Pancreas (tissue), 10 donors: ENCODE measurements at regions not wholly inside any gene's neighbourhood (a gene's known extent, or its start where the extent isn't known, plus 50 kb on each side); places are given as distances from the start of the nearest gene placed in this dataset.
"Not testable (repeated sequence)": the region's sequence is repeated elsewhere in the genome, so short reads cannot be mapped to it uniquely, and the experiment has no call there.

Experiments
- ATAC-seq, 4 donors: fragments of 200-7000 bp; cut with Tn5 transposase; one replicate each; pipeline versions ENCODE4 v1.8.0 to v1.9.1; 2020; ENCODE audit warnings: mild to moderate bottlenecking in 4 of 4, moderate library complexity in 4 of 4
- DNase-seq, 6 donors: peaks; one replicate each; pipeline ENCODE4 v3.0.0-alpha.2; 2020
- FAIRE-seq: peaks from 2 replicates; lab custom pipeline; 2012; peaks lifted over from hg19 to GRCh38; lab: Jason Lieb, UNC
- H3K27ac ChIP-seq, 4 donors: fragments of 200-600 bp; sonication (generic); 1 replicate in 3 of 4; 2 replicates in 1 of 4; pipeline versions ENCODE4 v1.5.0 to v1.8.0; 2020
- H3K27me3 ChIP-seq, 4 donors: fragments of 200-600 bp; one replicate each; pipeline ENCODE4 v1.8.0; 2021
- H3K36me3 ChIP-seq, 3 donors: fragments of 200-600 bp; sonication (generic) in 1 of 3; one replicate each; pipeline versions ENCODE4 v1.5.0 to v1.8.0; 2020 to 2021
- H3K4me1 ChIP-seq, 3 donors: fragments of 200-600 bp; one replicate each; pipeline ENCODE4 v1.8.0; 2021
- H3K4me3 ChIP-seq, 4 donors: fragments of 200-600 bp; sonication (generic) in 2 of 4; one replicate each; pipeline versions ENCODE4 v1.5.0 to v1.8.0; 2020 to 2021
- H3K9me3 ChIP-seq, 4 donors: fragments of 200-600 bp; one replicate each; pipeline ENCODE4 v1.8.0; 2021
- WGBS, 2 donors: extraction: QIAGEN DNeasy Blood & Tissue Kit; methylation state at CpG; one replicate each; pipeline ENCODE4 v1.1.7; 2013; 5-methylcytosine and 5-hydroxymethylcytosine counted together
- intact Hi-C, 3 donors: fragments of 100-400 bp; cut with DNase I; formaldehyde crosslinking; loops; one replicate each; pipeline versions ENCODE4 v1.11.1 to v1.14.2; 2022
- TF ChIP-seq, protein P1 (sequence below), 4 donors: fragments of 200-600 bp; sonication (generic) in 3 of 4; IDR thresholded peaks; one replicate each; pipeline versions ENCODE4 v1.5.0 to v1.8.0; 2021; ENCODE audit warnings: antibody characterized with exemption in 4 of 4
- donor health status: healthy with polysubstance abuse.
- donor health status: DM: no; HTN: no; CAD: no; lungs with moderate emphysema.
- donor health status: DM: no; HTN: no; CAD: no.
- donor health status: control.
- donor health status: control.
- donor health status: Bipolar disorder and iron deficiency.
- donor health status: DM: yes; HTN: yes; CAD: no.
- donor health status: DM: no; HTN: no; CAD: no.
- donor health status: DM: no; HTN: no; CAD: no.
- donor health status: DM: yes; HTN: yes; CAD: no.

DNA sequence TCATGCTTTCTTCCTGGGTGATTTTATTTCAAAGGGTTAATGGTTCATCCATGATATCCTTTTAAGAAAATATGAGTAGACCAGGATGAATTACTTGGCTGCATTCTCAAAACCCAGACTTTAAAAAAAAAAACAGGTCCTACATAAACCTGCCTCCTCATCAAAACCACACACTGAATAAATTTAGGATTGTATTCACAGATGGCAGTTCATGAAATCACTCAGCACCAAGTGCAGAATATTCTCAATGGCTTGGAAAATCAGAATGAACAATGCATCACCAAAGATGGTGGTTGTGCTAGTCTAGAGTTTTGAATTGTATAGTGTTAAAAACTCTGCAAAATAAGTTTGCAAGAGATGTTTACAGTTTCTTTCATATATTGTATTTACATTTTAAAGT is 145.4 kb upstream of the GRAMD2B start:
- no peak overlapping the region for H3K4me3 ChIP-seq
- intact Hi-C loops = no loop called here
- no peak for ATAC-seq
- no peak for DNase-seq
- no peaks in the 10 kb centered on the region for H3K9me3 ChIP-seq
- no peak for FAIRE-seq
- no peaks in the 10 kb centered on the region for H3K36me3 ChIP-seq
- TF ChIP-seq, protein P1, sequence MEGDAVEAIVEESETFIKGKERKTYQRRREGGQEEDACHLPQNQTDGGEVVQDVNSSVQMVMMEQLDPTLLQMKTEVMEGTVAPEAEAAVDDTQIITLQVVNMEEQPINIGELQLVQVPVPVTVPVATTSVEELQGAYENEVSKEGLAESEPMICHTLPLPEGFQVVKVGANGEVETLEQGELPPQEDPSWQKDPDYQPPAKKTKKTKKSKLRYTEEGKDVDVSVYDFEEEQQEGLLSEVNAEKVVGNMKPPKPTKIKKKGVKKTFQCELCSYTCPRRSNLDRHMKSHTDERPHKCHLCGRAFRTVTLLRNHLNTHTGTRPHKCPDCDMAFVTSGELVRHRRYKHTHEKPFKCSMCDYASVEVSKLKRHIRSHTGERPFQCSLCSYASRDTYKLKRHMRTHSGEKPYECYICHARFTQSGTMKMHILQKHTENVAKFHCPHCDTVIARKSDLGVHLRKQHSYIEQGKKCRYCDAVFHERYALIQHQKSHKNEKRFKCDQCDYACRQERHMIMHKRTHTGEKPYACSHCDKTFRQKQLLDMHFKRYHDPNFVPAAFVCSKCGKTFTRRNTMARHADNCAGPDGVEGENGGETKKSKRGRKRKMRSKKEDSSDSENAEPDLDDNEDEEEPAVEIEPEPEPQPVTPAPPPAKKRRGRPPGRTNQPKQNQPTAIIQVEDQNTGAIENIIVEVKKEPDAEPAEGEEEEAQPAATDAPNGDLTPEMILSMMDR (IDR thresholded peaks at IDR 0.05) = no peak
- H3K27ac ChIP-seq = no peak overlapping the region
- H3K27me3 ChIP-seq = no peaks in the 10 kb centered on the region
- no peaks in the 10 kb centered on the region for H3K4me1 ChIP-seq

GRCh38 chr5:126280343-126280742 is 142.9 kb upstream of the GRAMD2B start:
- FAIRE-seq = no peak
- Histone ChIP-seq H3K27me3 (no peaks in the 10 kb centered on the region), H3K4me3 (no peak overlapping the region), H3K4me1 (no peaks in the 10 kb centered on the region), H3K36me3 (no peaks in the 10 kb centered on the region), H3K9me3 (no peaks in the 10 kb centered on the region), H3K27ac (no peak overlapping the region)
- no peak for ATAC-seq
- WGBS, 2 donors = 50 to 51% methylated on average over 1 of the region's 1 CpG
- intact Hi-C loops = no loop called here
- TF ChIP-seq, protein P1 (IDR thresholded peaks at IDR 0.05) = no peak
- no peak for DNase-seq

GRCh38 chr5:126280846-126281245 is 142.4 kb upstream of the GRAMD2B start:
- no peak for FAIRE-seq

DNA sequence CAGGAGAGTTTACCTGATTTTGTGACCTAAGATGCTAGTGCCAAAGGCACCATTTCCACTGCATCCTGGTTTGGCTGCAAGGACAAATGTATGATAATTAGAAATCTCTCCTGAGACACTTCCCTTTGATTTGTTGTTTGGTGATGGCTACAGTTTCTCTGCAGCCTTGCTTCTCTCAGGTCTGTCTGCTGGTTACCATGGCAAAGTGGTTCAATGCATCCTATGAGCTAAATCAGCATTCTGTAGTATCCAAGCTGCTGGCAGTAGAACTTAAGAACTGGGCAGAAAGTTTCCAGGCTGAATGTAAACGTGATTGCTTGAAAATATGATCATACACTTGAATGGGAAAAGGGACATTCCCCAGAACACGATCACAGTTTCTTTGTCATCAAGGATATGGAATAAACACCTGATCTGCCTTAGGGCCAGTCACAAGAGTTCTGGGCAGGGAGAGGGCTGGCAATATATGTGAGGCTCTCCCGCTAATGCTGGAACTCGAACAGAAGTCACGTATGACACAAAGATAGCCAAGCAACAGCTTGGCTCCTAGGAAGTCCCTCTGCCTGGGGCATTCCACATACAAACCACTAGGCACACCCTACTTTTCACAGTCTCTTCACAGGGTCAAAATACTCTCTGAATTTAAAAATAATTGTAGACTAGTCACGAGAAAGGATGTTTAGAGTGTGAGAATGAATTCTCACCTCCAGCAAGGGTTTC is 138.1 kb upstream of the GRAMD2B start:
- DNase-seq (no peak), FAIRE-seq (no peak), ATAC-seq (no peak)
- H3K27me3 ChIP-seq = no peaks in the 10 kb centered on the region
- intact Hi-C loops = no loop called here
- H3K9me3 ChIP-seq = no peaks in the 10 kb centered on the region
- H3K36me3 ChIP-seq = no peaks in the 10 kb centered on the region
- H3K27ac ChIP-seq = no peak overlapping the region
- H3K4me3 ChIP-seq = no peak overlapping the region
- TF ChIP-seq, protein P1 (IDR thresholded peaks at IDR 0.05) = no peak
- no peaks in the 10 kb centered on the region for H3K4me1 ChIP-seq
- WGBS, 2 donors = 75% methylated on average over 6 of the region's 6 CpGs

More at GRCh38 chr5:126280846-126281245, 142.4 kb upstream of the GRAMD2B start:
- TF ChIP-seq, protein P1 (IDR thresholded peaks at IDR 0.05) = no peak
- DNase-seq = no peak
- Histone ChIP-seq H3K27me3 (no peaks in the 10 kb centered on the region), H3K4me3 (no peak overlapping the region), H3K36me3 (no peaks in the 10 kb centered on the region), H3K4me1 (no peaks in the 10 kb centered on the region), H3K9me3 (no peaks in the 10 kb centered on the region), H3K27ac (no peak overlapping the region)
- intact Hi-C loops = no loop called here
- ATAC-seq = no peak

DNA sequence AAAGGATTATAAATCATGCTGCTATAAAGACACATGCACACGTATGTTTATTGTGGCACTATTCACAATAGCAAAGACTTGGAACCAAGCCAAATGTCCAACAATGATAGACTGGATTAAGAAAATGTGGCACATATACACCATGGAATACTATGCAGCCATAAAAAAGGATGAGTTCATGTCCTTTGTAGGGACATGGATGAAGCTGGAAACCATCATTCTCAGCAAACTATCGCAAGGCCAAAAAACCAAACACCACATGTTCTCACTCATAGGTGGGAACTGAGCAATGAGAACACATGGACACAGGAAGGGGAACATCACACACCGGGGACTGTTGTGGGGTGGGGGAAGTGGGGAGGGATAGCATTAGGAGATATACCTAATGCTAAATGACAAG is 127.1 kb upstream of the GRAMD2B start:
- H3K27me3 ChIP-seq, H3K4me1 ChIP-seq, ATAC-seq, FAIRE-seq, intact Hi-C loops, H3K27ac ChIP-seq, DNase-seq, H3K36me3 ChIP-seq, H3K4me3 ChIP-seq, H3K9me3 ChIP-seq: not testable (repeated sequence)
- 80 to 100% methylated on average over 2 of the region's 3 CpGs for WGBS, 2 donors
